Keratinocyte (primary cell): ENCODE measurements at regions not wholly inside any gene's neighbourhood (a gene's known extent, or its start where the extent isn't known, plus 50 kb on each side); places are given as distances from the start of the nearest gene placed in this dataset.

Experiments used
- DNase-seq: peaks from one replicate; pipeline ENCODE4 v3.0.0-alpha.2; 2011; ENCODE audit warnings: low read depth, missing footprints, low spot score
- FAIRE-seq: peaks from 2 replicates; lab custom pipeline; 2011; peaks lifted over from hg19 to GRCh38; lab: Jason Lieb, UNC
- H2AFZ ChIP-seq: 2 replicates; pipeline ENCODE4 v1.6.0; 2012; ENCODE audit warnings: low read length, control low read depth, inconsistent platforms; ENCODE audit not compliant: control insufficient read depth
- H3K27ac ChIP-seq: 2 replicates; pipeline ENCODE4 v1.5.1; 2011; ENCODE audit warnings: low read length; ENCODE audit not compliant: control insufficient read depth, insufficient read depth
- H3K27me3 ChIP-seq: 3 replicates; pipeline ENCODE4 v1.6.0; 2011; ENCODE audit warnings: low read length; ENCODE audit not compliant: control insufficient read depth, insufficient read depth; ENCODE audit errors: extremely low read depth
- H3K36me3 ChIP-seq, 2 experiments: 2 replicates in 1 of 2; 3 replicates in 1 of 2; pipeline ENCODE4 v1.5.1; 2011; ENCODE audit warnings: low read length in 2 of 2, mild to moderate bottlenecking in 1 of 2; ENCODE audit not compliant: control insufficient read depth in 2 of 2, insufficient read depth in 2 of 2; ENCODE audit errors: extremely low read depth in 1 of 2
- H3K4me1 ChIP-seq: 3 replicates; pipeline ENCODE4 v1.5.1; 2011; ENCODE audit warnings: low read length; ENCODE audit not compliant: control insufficient read depth, insufficient read depth; ENCODE audit errors: extremely low read depth
- H3K4me2 ChIP-seq: 3 replicates; pipeline ENCODE4 v1.6.0; 2011; ENCODE audit warnings: low read depth, low read length; ENCODE audit not compliant: control insufficient read depth, insufficient read depth; ENCODE audit errors: extremely low read depth
- H3K4me3 ChIP-seq, 3 experiments: fragments of 200-600 bp in 1 of 3; sonication (generic) in 1 of 3; 2 replicates in 2 of 3; 3 replicates in 1 of 3; pipeline ENCODE4 v1.5.1; 2011 to 2016; ENCODE audit warnings: low read length in 3 of 3, mild to moderate bottlenecking in 3 of 3, control low read depth in 2 of 3, inconsistent platforms in 1 of 3, low read depth in 1 of 3, mixed read lengths in 1 of 3, mixed run types in 1 of 3, moderate library complexity in 1 of 3; ENCODE audit not compliant: control insufficient read depth in 2 of 3, insufficient read depth in 2 of 3; ENCODE audit errors: extremely low read depth in 1 of 3
- H3K79me2 ChIP-seq: 2 replicates; pipeline ENCODE4 v1.6.0; 2012; ENCODE audit warnings: low read length; ENCODE audit not compliant: control insufficient read depth, insufficient read depth
- H3K9ac ChIP-seq: 3 replicates; pipeline ENCODE4 v1.6.0; 2011; ENCODE audit warnings: low read length; ENCODE audit not compliant: control insufficient read depth, insufficient read depth; ENCODE audit errors: extremely low read depth
- H3K9me1 ChIP-seq: 3 replicates; pipeline ENCODE4 v1.6.0; 2011; ENCODE audit warnings: low read length; ENCODE audit not compliant: control insufficient read depth, insufficient read depth; ENCODE audit errors: extremely low read depth
- H3K9me3 ChIP-seq: 2 replicates; pipeline ENCODE4 v1.5.1; 2012; ENCODE audit warnings: low read depth, low read length; ENCODE audit not compliant: control insufficient read depth
- H4K20me1 ChIP-seq: 3 replicates; pipeline ENCODE4 v1.6.0; 2011; ENCODE audit warnings: low read length; ENCODE audit not compliant: control insufficient read depth, insufficient read depth; ENCODE audit errors: extremely low read depth
- CTCF ChIP-seq, 3 experiments: IDR thresholded peaks in 1 of 3; conservative IDR thresholded peaks in 1 of 3; optimal IDR thresholded peaks in 1 of 3; 2 replicates in 2 of 3; 3 replicates in 1 of 3; pipeline versions ENCODE3 to v1.5.1; 2011; ENCODE audit warnings: low read length in 3 of 3, mild to moderate bottlenecking in 3 of 3, moderate library complexity in 2 of 3, control low read depth in 1 of 3, inconsistent platforms in 1 of 3; ENCODE audit not compliant: insufficient read depth in 2 of 3; ENCODE audit errors: extremely low read depth in 1 of 3
- EZH2 ChIP-seq: IDR thresholded peaks from one replicate; pipeline ENCODE4 v1.6.1; 2012; ENCODE audit warnings: inconsistent platforms, mild to moderate bottlenecking, low read length, moderate library complexity
- dilution Hi-C: fragments of 300-500 bp; cut with MboI; formaldehyde crosslinking; loops from one replicate; pipeline ENCODE4 v1.7.0; 2020; ENCODE audit warnings: low sequenced_read_pairs; ENCODE audit not compliant: extremely low pct_ligation_motif_present

- no peaks in the 10 kb centered on the region for H3K9me3 ChIP-seq
- no peak overlapping the region for H3K4me2 ChIP-seq
- DNase-seq (no peak), FAIRE-seq (no peak)
- H3K9ac ChIP-seq, result no peak overlapping the region
- TF ChIP-seq CTCF (optimal IDR thresholded peaks at IDR 0.05 in 1 of 3, IDR thresholded peaks at IDR 0.05 in 1 of 3, conservative IDR thresholded peaks at IDR 0.05 in 1 of 3; ENCODE audit: extremely low read depth in 1 of 3, insufficient read depth in 2 of 3, low read length in 3 of 3) (no peak), EZH2 (no peak)
- H3K27me3 ChIP-seq, result no peaks in the 10 kb centered on the region
- no peak overlapping the region for H3K4me3 ChIP-seq
- H2AFZ ChIP-seq, result no peak overlapping the region
- no peaks in the 10 kb centered on the region for H3K9me1 ChIP-seq
- no peaks in the 10 kb centered on the region for H3K36me3 ChIP-seq
- no peaks in the 10 kb centered on the region for H4K20me1 ChIP-seq
- no peaks in the 10 kb centered on the region for H3K4me1 ChIP-seq
- no peak overlapping the region for H3K27ac ChIP-seq
- dilution Hi-C loops, result no loop called here
- no peaks in the 10 kb centered on the region for H3K79me2 ChIP-seq
Observed at GRCh38 chr1:195754303-195754702, 853.9 kb downstream of the KCNT2 start.

GRCh38 chr1:195748969-195749368, 859.3 kb downstream of the KCNT2 start:
- no peak for TF ChIP-seq CTCF (optimal IDR thresholded peaks at IDR 0.05 in 1 of 3, IDR thresholded peaks at IDR 0.05 in 1 of 3, conservative IDR thresholded peaks at IDR 0.05 in 1 of 3; ENCODE audit: extremely low read depth in 1 of 3, insufficient read depth in 2 of 3, low read length in 3 of 3)
- TF ChIP-seq EZH2, result no peak
- no peaks in the 10 kb centered on the region for H3K9me1 ChIP-seq
- H3K27me3 ChIP-seq, result no peaks in the 10 kb centered on the region
- DNase-seq (no peak), FAIRE-seq (no peak)
- H2AFZ ChIP-seq, result no peak overlapping the region
- H3K4me2 ChIP-seq, result no peak overlapping the region
- H3K27ac ChIP-seq, result no peak overlapping the region
- dilution Hi-C loops, result no loop called here
- no peaks in the 10 kb centered on the region for H3K79me2 ChIP-seq
- H3K9ac ChIP-seq, result no peak overlapping the region
- H3K4me3 ChIP-seq, result no peak overlapping the region
- H3K4me1 ChIP-seq, result no peaks in the 10 kb centered on the region
- no peaks in the 10 kb centered on the region for H4K20me1 ChIP-seq
- H3K36me3 ChIP-seq, result no peaks in the 10 kb centered on the region
- no peaks in the 10 kb centered on the region for H3K9me3 ChIP-seq
